Spleen (tissue), 7 donors: ENCODE measurements at regions not wholly inside any gene's neighbourhood (a gene's known extent, or its start where the extent isn't known, plus 50 kb on each side); places are given as distances from the start of the nearest gene placed in this dataset.

Source experiments
- POLR2AphosphoS5 ChIP-seq, 3 donors: sonication (generic); formaldehyde crosslinking; IDR thresholded peaks; one replicate each; pipeline ENCODE4 v1.5.1; 2017; ENCODE audit warnings: antibody characterized with exemption in 3 of 3
- TF ChIP-seq, protein P1 (sequence below), 11 experiments: fragments of 200-600 bp in 7 of 11; fragments of 450-650 bp in 4 of 11; sonication (generic) in 4 of 11; IDR thresholded peaks in 8 of 11; conservative IDR thresholded peaks in 3 of 11; 1 replicate in 7 of 11; 2 replicates in 4 of 11; pipeline versions ENCODE4 v1.4.0 to v1.8.0; 2016 to 2021; ENCODE audit warnings: antibody characterized with exemption in 11 of 11, inconsistent platforms in 4 of 11, mild to moderate bottlenecking in 1 of 11
- donor health status: DM: no; HTN: no; CAD: no; lungs with moderate emphysema.
- donor health status: DM: no; HTN: no; CAD: no.
- donor health status: DM: no; HTN: no; CAD: no.

DNA sequence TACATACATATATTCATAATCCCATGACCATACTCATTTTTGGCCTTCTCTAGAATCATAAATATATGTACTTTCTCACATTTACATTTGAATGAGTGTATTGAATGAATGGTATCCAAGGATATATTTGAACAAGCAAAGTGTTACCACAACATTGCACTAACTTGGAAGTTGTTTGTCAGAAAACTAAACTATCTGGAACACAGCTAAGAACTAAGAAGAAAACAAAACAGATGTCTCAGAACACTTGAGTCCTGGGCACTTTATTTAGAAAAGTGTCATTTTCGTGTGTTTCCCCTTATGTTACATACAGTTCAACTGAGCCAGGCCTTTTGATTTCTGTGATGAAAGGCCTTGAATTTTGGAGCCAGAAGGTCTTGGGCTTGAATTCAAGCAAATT is 466.7 kb upstream of the FAT1 start:
- TF ChIP-seq, protein P1, sequence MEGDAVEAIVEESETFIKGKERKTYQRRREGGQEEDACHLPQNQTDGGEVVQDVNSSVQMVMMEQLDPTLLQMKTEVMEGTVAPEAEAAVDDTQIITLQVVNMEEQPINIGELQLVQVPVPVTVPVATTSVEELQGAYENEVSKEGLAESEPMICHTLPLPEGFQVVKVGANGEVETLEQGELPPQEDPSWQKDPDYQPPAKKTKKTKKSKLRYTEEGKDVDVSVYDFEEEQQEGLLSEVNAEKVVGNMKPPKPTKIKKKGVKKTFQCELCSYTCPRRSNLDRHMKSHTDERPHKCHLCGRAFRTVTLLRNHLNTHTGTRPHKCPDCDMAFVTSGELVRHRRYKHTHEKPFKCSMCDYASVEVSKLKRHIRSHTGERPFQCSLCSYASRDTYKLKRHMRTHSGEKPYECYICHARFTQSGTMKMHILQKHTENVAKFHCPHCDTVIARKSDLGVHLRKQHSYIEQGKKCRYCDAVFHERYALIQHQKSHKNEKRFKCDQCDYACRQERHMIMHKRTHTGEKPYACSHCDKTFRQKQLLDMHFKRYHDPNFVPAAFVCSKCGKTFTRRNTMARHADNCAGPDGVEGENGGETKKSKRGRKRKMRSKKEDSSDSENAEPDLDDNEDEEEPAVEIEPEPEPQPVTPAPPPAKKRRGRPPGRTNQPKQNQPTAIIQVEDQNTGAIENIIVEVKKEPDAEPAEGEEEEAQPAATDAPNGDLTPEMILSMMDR (IDR thresholded peaks at IDR 0.05 in 8 of 11, conservative IDR thresholded peaks at IDR 0.05 in 3 of 11): no peak
- TF ChIP-seq POLR2AphosphoS5 (IDR thresholded peaks at IDR 0.05): no peak
